ENCODE measurements at regions not wholly inside any gene's neighbourhood (a gene's known extent, or its start where the extent isn't known, plus 50 kb on each side); places are given as distances from the start of the nearest gene placed in this dataset.

GRCh38 chr3:177730814-177731213, 533.5 kb upstream of the TBL1XR1 start:
- H3K4me3 ChIP-seq (ENCODE audit: low read depth, low read length): no peak overlapping the region
- no peak for TF ChIP-seq CTCF (conservative IDR thresholded peaks at IDR 0.05; ENCODE audit: low read depth, low read length)
- DNase-seq (ENCODE audit: low read depth): no peak

GRCh38 chr3:177731644-177732268, 534.5 kb upstream of the TBL1XR1 start:
- TF ChIP-seq CTCF (conservative IDR thresholded peaks at IDR 0.05; ENCODE audit: low read depth, low read length): no peak
- no peak overlapping the region for H3K4me3 ChIP-seq (ENCODE audit: low read depth, low read length)
- peak; percentile 92 for DNase-seq (ENCODE audit: low read depth)

GRCh38 chr3:177733233-177733632, 536.0 kb upstream of the TBL1XR1 start:
- no peak for DNase-seq (ENCODE audit: low read depth)
- TF ChIP-seq CTCF (conservative IDR thresholded peaks at IDR 0.05; ENCODE audit: low read depth, low read length): no peak
- no peak overlapping the region for H3K4me3 ChIP-seq (ENCODE audit: low read depth, low read length)

- H3K4me3 ChIP-seq (ENCODE audit: low read depth, low read length): no peak overlapping the region
- no peak for TF ChIP-seq CTCF (conservative IDR thresholded peaks at IDR 0.05; ENCODE audit: low read depth, low read length)
- DNase-seq (ENCODE audit: low read depth): no peak
Measured at GRCh38 chr3:177733936-177734335, 536.7 kb upstream of the TBL1XR1 start.

GRCh38 chr3:177735431-177735830, 538.1 kb upstream of the TBL1XR1 start:
- peak; percentile 23 for DNase-seq (ENCODE audit: low read depth)
- no peak for TF ChIP-seq CTCF (conservative IDR thresholded peaks at IDR 0.05; ENCODE audit: low read depth, low read length)
- no peak overlapping the region for H3K4me3 ChIP-seq (ENCODE audit: low read depth, low read length)

- no peak overlapping the region for H3K4me3 ChIP-seq (ENCODE audit: low read depth, low read length)
- DNase-seq (ENCODE audit: low read depth): no peak
- no peak for TF ChIP-seq CTCF (conservative IDR thresholded peaks at IDR 0.05; ENCODE audit: low read depth, low read length)
Measured at GRCh38 chr3:177739461-177739860, 542.2 kb upstream of the TBL1XR1 start.

GRCh38 chr3:177740254-177740653, 543.0 kb upstream of the TBL1XR1 start:
- H3K4me3 ChIP-seq (ENCODE audit: low read depth, low read length): no peak overlapping the region
- TF ChIP-seq CTCF (conservative IDR thresholded peaks at IDR 0.05; ENCODE audit: low read depth, low read length): no peak
- no peak for DNase-seq (ENCODE audit: low read depth)

Data from choroid plexus epithelial cell (primary cell).